ENCODE measurements at regions not wholly inside any gene's neighbourhood (a gene's known extent, or its start where the extent isn't known, plus 50 kb on each side); places are given as distances from the start of the nearest gene placed in this dataset.

GRCh38 chr21:25300632-25301031 is 306.6 kb downstream of the MRPL39 start:
- CTCF ChIA-PET (ENCODE audit: partially characterized antibody): interaction anchor here (0.7 to 2.1 kb wide), 2 partner anchors 17 to 1825 kb away, joined by 3 to 6 read pairs; no protein-coding TSS in a partner anchor
- POLR2A ChIA-PET (ENCODE audit: partially characterized antibody): no interaction called here

More at GRCh38 chr21:25300632-25301031, 306.6 kb downstream of the MRPL39 start:
- Histone ChIP-seq H3K27me3 (replicated peaks in 1 of 4; ENCODE audit: control insufficient read depth in 3 of 4, extremely low read depth in 1 of 4, insufficient read depth in 3 of 4, low read length in 3 of 4) (peaks cover 0 to 1% (median 0%) of the 10 kb centered on the region in 4 experiments; a peak in 1 of 7 replicates), H3K9me3 (ENCODE audit: insufficient read depth in 2 of 2, low read depth in 1 of 2, low read length in 1 of 2) (no peaks in the 10 kb centered on the region), H2BK5ac (ENCODE audit: low read depth, low read length) (no peak overlapping the region), H3K18ac (ENCODE audit: extremely low read depth, low read length) (no peak overlapping the region), H3K14ac (ENCODE audit: insufficient read length) (no peak overlapping the region), H3K4me1 (replicated peaks in 1 of 4; ENCODE audit: control insufficient read depth in 3 of 4, insufficient read depth in 4 of 4, low read length in 3 of 4) (no peaks in the 10 kb centered on the region), H3K9ac (replicated peaks in 1 of 4; ENCODE audit: extremely low read depth in 1 of 4, low read depth in 3 of 4, low read length in 3 of 4) (no peak overlapping the region), H2BK20ac (ENCODE audit: low read length) (no peak overlapping the region), H4K8ac (ENCODE audit: extremely low read depth, insufficient read depth, low read length) (no peak overlapping the region), H3K4ac (replicated peaks; ENCODE audit: insufficient read length, low read depth, low read length) (no peak overlapping the region), H3K23me2 (ENCODE audit: low read depth, low read length) (no peaks in the 10 kb centered on the region; the same call in 1 of the 2 replicates), H3K56ac (replicated peaks; ENCODE audit: insufficient read length, low read depth, low read length) (no peak overlapping the region), H3K27ac (ENCODE audit: low read depth, low read length) (no peak overlapping the region), H3K36me3 (ENCODE audit: control insufficient read depth in 2 of 4, insufficient read depth in 4 of 4, low read length in 3 of 4) (no peaks in the 10 kb centered on the region), H3K4me3 (ENCODE audit: extremely low read depth in 1 of 4, insufficient read depth in 2 of 4, low read depth in 3 of 4, low read length in 4 of 4) (no peak overlapping the region), H4K91ac (replicated peaks; ENCODE audit: insufficient read length, low read length) (no peak overlapping the region), H2AK5ac (ENCODE audit: low read depth, low read length) (no peak overlapping the region), H4K5ac (ENCODE audit: insufficient read length, low read depth, low read length) (no peak overlapping the region), H3K4me2 (ENCODE audit: insufficient read depth in 1 of 2, low read depth in 2 of 2, low read length in 2 of 2) (no peak overlapping the region), H3K79me2 (ENCODE audit: control insufficient read depth in 1 of 2, insufficient read depth in 2 of 2, low read length in 2 of 2) (no peaks in the 10 kb centered on the region), H2BK15ac (ENCODE audit: low read length) (no peak overlapping the region), H2BK120ac (replicated peaks; ENCODE audit: low read depth, low read length) (no peak overlapping the region), H3K23ac (ENCODE audit: insufficient read length) (no peak overlapping the region), H4K20me1 (replicated peaks in 1 of 2; ENCODE audit: control insufficient read depth in 1 of 2, insufficient read depth in 2 of 2, low read length in 2 of 2) (no peaks in the 10 kb centered on the region), H2AFZ (ENCODE audit: low read length) (no peak overlapping the region), H3K79me1 (ENCODE audit: low read depth, low read length) (no peaks in the 10 kb centered on the region), H2BK12ac (ENCODE audit: low read depth, low read length) (no peak overlapping the region)
- 81% methylated on average over 6 of the region's 6 CpGs; no CpG with 5 or more reads in 1 of the 2 experiments for WGBS, 2 experiments (ENCODE audit: extremely low coverage in 1 of 2, insufficient coverage in 1 of 2, insufficient read length in 1 of 2, insufficient replicate concordance in 2 of 2, low coverage in 1 of 2, low lambda C conversion rate in 2 of 2, missing lambda C conversion rate in 1 of 2)
- DNase-seq (ENCODE audit: low read depth in 1 of 2, low spot score in 2 of 2) (no peak), FAIRE-seq (no peak)
- TF ChIP-seq CBX8 (IDR thresholded peaks at IDR 0.05; ENCODE audit: borderline replicate concordance, low read depth, low read length): no peak
- no peak for TF ChIP-seq ZNF274 (IDR thresholded peaks at IDR 0.05; ENCODE audit: borderline replicate concordance, extremely low read depth, low read length)
- no peak for TF ChIP-seq SIN3A (conservative IDR thresholded peaks at IDR 0.05 in 1 of 2, IDR thresholded peaks at IDR 0.05 in 1 of 2; ENCODE audit: low read depth in 1 of 2, low read length in 2 of 2)
- no peak for TF ChIP-seq TCF12 (IDR thresholded peaks at IDR 0.05; ENCODE audit: low read depth, low read length)
- no peak for TF ChIP-seq CHD1 (IDR thresholded peaks at IDR 0.05; ENCODE audit: low read depth, low read length)
- no peak for TF ChIP-seq KDM4A (IDR thresholded peaks at IDR 0.05; ENCODE audit: low read depth, low read length, severe bottlenecking)
- TF ChIP-seq SIRT6 (IDR thresholded peaks at IDR 0.05; ENCODE audit: low read length): no peak
- no peak for TF ChIP-seq CTBP2 (IDR thresholded peaks at IDR 0.05; ENCODE audit: borderline replicate concordance, insufficient read depth, insufficient read length, low read length)
- no peak for TF ChIP-seq POLR2AphosphoS5 (IDR thresholded peaks at IDR 0.05; ENCODE audit: low read depth, low read length)
- no peak for TF ChIP-seq CBX5 (IDR thresholded peaks at IDR 0.05; ENCODE audit: low read depth, low read length)
